K562 (cell line): ENCODE measurements at regions not wholly inside any gene's neighbourhood (a gene's known extent, or its start where the extent isn't known, plus 50 kb on each side); places are given as distances from the start of the nearest gene placed in this dataset.

Experiments used
- ATAC-seq: fragments of 200-7000 bp; cut with Tn5 transposase; 3 replicates; pipeline ENCODE4 v1.9.1; 2020; ENCODE audit warnings: moderate library complexity
- BruUV-seq: library from RNA; stranded (reverse); fragments of 400-500 nt; replicated peaks from 2 replicates; lab custom pipeline; 2021; lab: Mats Ljungman, UMichigan
- CTCF ChIA-PET: fragments of 300-600 bp; formaldehyde crosslinking; extraction: SDS; loops from one replicate; lab custom pipeline; 2021; ENCODE audit warnings: low intra/inter-chr PET ratio; lab: Yijun Ruan, JAX
- POLR2A ChIA-PET: fragments of 300-600, 350-650 bp; sonication (Branson Sonifier 250); formaldehyde crosslinking; extraction: SDS; loops from one replicate; lab custom pipeline; 2021; ENCODE audit warnings: antibody characterized with exemption, inconsistent platforms; lab: Yijun Ruan, JAX
- DNase-seq, 4 experiments: peaks; one replicate each; pipeline versions ENCODE4 v3.0.0 to v3.0.0-alpha.2; 2011 to 2018; ENCODE audit warnings: low spot score in 3 of 4, mixed read lengths in 3 of 4; ENCODE audit errors: extremely low read depth in 1 of 4
- FAIRE-seq: peaks from 2 replicates; lab custom pipeline; 2011; peaks lifted over from hg19 to GRCh38; lab: Jason Lieb, UNC
- H2AFZ ChIP-seq: 2 replicates; pipeline ENCODE4 v1.6.0; 2011; ENCODE audit warnings: low read depth, low read length, control low read depth, inconsistent platforms
- H3K27ac ChIP-seq: fragments of 200-600 bp; 3 replicates; pipeline ENCODE4 v1.8.0; 2011; ENCODE audit warnings: low read depth, mild to moderate bottlenecking, control low read depth, inconsistent platforms, low read length, moderate library complexity, mixed read lengths; ENCODE audit errors: extremely low read depth
- H3K27me3 ChIP-seq, 2 experiments: fragments of 300-600 bp in 1 of 2; 2 replicates in 1 of 2; 3 replicates in 1 of 2; pipeline versions ENCODE4 v1.6.0 to v1.8.0; 2011; ENCODE audit warnings: inconsistent platforms in 2 of 2, low read length in 2 of 2, mild to moderate bottlenecking in 1 of 2, mixed read lengths in 1 of 2, moderate library complexity in 1 of 2; ENCODE audit not compliant: control insufficient read depth in 2 of 2, insufficient read depth in 2 of 2
- H3K36me3 ChIP-seq: fragments of 300-600 bp; 3 replicates; pipeline ENCODE4 v1.8.0; 2011; ENCODE audit warnings: mild to moderate bottlenecking, low read length, inconsistent platforms; ENCODE audit not compliant: control insufficient read depth, insufficient read depth
- H3K4me1 ChIP-seq, 2 experiments: fragments of 200-600 bp in 1 of 2; replicated peaks in 1 of 2; 2 replicates in 1 of 2; 3 replicates in 1 of 2; pipeline versions ENCODE4 v1.5.1 to v1.8.0; 2011; ENCODE audit warnings: inconsistent platforms in 2 of 2, low read length in 2 of 2, mild to moderate bottlenecking in 1 of 2, mixed read lengths in 1 of 2, moderate library complexity in 1 of 2; ENCODE audit not compliant: control insufficient read depth in 2 of 2, insufficient read depth in 2 of 2
- H3K4me2 ChIP-seq: 2 replicates; pipeline ENCODE4 v1.6.1; 2011; ENCODE audit warnings: low read length, control low read depth, inconsistent platforms, mixed read lengths; ENCODE audit not compliant: insufficient read depth
- H3K4me3 ChIP-seq: fragments of 200-600 bp; sonication (generic), shearing (Covaris generic); 2 replicates; pipeline ENCODE4 v1.5.1; 2016; ENCODE audit warnings: control low read depth, inconsistent platforms
- H3K79me2 ChIP-seq: fragments of 200-600 bp; 3 replicates; pipeline ENCODE4 v1.8.0; 2011; ENCODE audit warnings: low read length, inconsistent platforms; ENCODE audit not compliant: control insufficient read depth, insufficient read depth
- H3K9ac ChIP-seq, 2 experiments: 2 replicates each; pipeline versions ENCODE4 v1.6.0 to v1.6.1; 2011; ENCODE audit warnings: low read depth in 2 of 2, low read length in 2 of 2, control low read depth in 1 of 2, inconsistent platforms in 1 of 2, mild to moderate bottlenecking in 1 of 2, mixed read lengths in 1 of 2; ENCODE audit not compliant: insufficient read depth in 1 of 2
- H3K9me1 ChIP-seq: one replicate; pipeline ENCODE4 v1.6.0; 2011; ENCODE audit warnings: inconsistent platforms, mild to moderate bottlenecking, low read length, moderate library complexity; ENCODE audit not compliant: control insufficient read depth, insufficient read depth
- H3K9me3 ChIP-seq: replicated peaks from 2 replicates; pipeline ENCODE4 v1.5.1; 2011; ENCODE audit warnings: low read depth, low read length, inconsistent platforms; ENCODE audit not compliant: control insufficient read depth, insufficient read depth
- H4K20me1 ChIP-seq: replicated peaks from 2 replicates; pipeline ENCODE4 v1.6.1; 2011; ENCODE audit warnings: low read length, inconsistent platforms, mixed read lengths; ENCODE audit not compliant: control insufficient read depth, insufficient read depth
- C11orf30 ChIP-seq: fragments of 450-650 bp; IDR thresholded peaks from 2 replicates; pipeline ENCODE4 v1.6.1; 2016; ENCODE audit warnings: low read depth, mild to moderate bottlenecking
- ETS1 ChIP-seq: conservative IDR thresholded peaks from 2 replicates; pipeline ENCODE4 v1.6.1; 2011; ENCODE audit warnings: low read depth, mild to moderate bottlenecking, low read length; ENCODE audit not compliant: control insufficient read depth
- MAZ ChIP-seq, 2 experiments: fragments of 450-650 bp in 1 of 2; sonication (generic) in 1 of 2; formaldehyde crosslinking; IDR thresholded peaks in 1 of 2; conservative IDR thresholded peaks in 1 of 2; 2 replicates each; pipeline versions ENCODE4 v1.4.0 to v1.5.0; 2020; ENCODE audit warnings: mild to moderate bottlenecking in 1 of 2, missing genetic modification reagents in 1 of 2
- MEF2A ChIP-seq: IDR thresholded peaks from 2 replicates; pipeline ENCODE4 v1.6.1; 2011; ENCODE audit warnings: low read depth, mild to moderate bottlenecking, low read length, moderate library complexity; ENCODE audit not compliant: control insufficient read depth
- MIER1 ChIP-seq: fragments of 450-650 bp; IDR thresholded peaks from 2 replicates; pipeline ENCODE4 v1.6.1; 2016; ENCODE audit warnings: antibody characterized with exemption, mild to moderate bottlenecking, low read depth
- NCOR1 ChIP-seq: fragments of 450-650 bp; IDR thresholded peaks from 2 replicates; pipeline ENCODE4 v1.6.1; 2016; ENCODE audit warnings: mild to moderate bottlenecking, moderate library complexity
- POLR2G ChIP-seq: fragments of 200-400 bp; formaldehyde crosslinking; IDR thresholded peaks from 2 replicates; pipeline ENCODE4 v1.6.1; 2017; ENCODE audit warnings: low read depth, mild to moderate bottlenecking, antibody characterized with exemption, low read length, moderate library complexity
- POU5F1 ChIP-seq: fragments of 150-350 bp; IDR thresholded peaks from 2 replicates; pipeline ENCODE4 v1.6.1; 2014; ENCODE audit warnings: borderline replicate concordance, low read length, low read depth, mild to moderate bottlenecking; ENCODE audit not compliant: partially characterized antibody
- RNF219 ChIP-seq: fragments of 250-450 bp; sonication (Bioruptor Pico); IDR thresholded peaks from 2 replicates; pipeline ENCODE4 v1.5.0; 2022; ENCODE audit warnings: mild to moderate bottlenecking
- TOE1 ChIP-seq, 2 experiments: fragments of 450-650 bp in 1 of 2; sonication (generic) in 1 of 2; formaldehyde crosslinking in 1 of 2; IDR thresholded peaks; 2 replicates each; pipeline versions ENCODE4 v1.7.1 to v1.8.0; 2016 to 2022; ENCODE audit warnings: borderline replicate concordance in 2 of 2, mild to moderate bottlenecking in 2 of 2, antibody characterized with exemption in 1 of 2, inconsistent platforms in 1 of 2, low read depth in 1 of 2, missing genetic modification reagents in 1 of 2, moderate library complexity in 1 of 2
- ZNF282 ChIP-seq: sonication (generic); formaldehyde crosslinking; IDR thresholded peaks from 2 replicates; pipeline ENCODE4 v1.8.1; 2023; ENCODE audit warnings: missing genetic modification reagents
- ZNF316 ChIP-seq: fragments of 450-650 bp; IDR thresholded peaks from 2 replicates; pipeline ENCODE4 v1.6.1; 2016
- ZNF778 ChIP-seq: fragments of 450-650 bp; formaldehyde crosslinking; IDR thresholded peaks from 2 replicates; pipeline ENCODE4 v1.4.0; 2020; ENCODE audit warnings: mild to moderate bottlenecking, moderate library complexity
- WGBS: fragments of 100-300 bp; shearing (Covaris generic); methylation state at CpG from one replicate; pipeline ENCODE4 v1.1.6; 2016; ENCODE audit warnings: low coverage, mixed read lengths; ENCODE audit not compliant: insufficient coverage; ENCODE audit errors: missing lambda C conversion rate; 5-methylcytosine and 5-hydroxymethylcytosine counted together
- in situ Hi-C: fragments of 300-500 bp; cut with MboI; formaldehyde crosslinking; loops from 4 replicates; pipeline ENCODE4 v1.15.0; 2018; ENCODE audit warnings: inconsistent platforms, mixed read lengths
- intact Hi-C: fragments of 100-400 bp; cut with micrococcal nuclease; formaldehyde crosslinking; loops from 2 replicates; pipeline ENCODE4 v1.14.2; 2022

- Histone ChIP-seq H4K20me1 (no peaks in the 10 kb centered on the region), H3K4me3 (no peak overlapping the region), H3K27ac (no peak overlapping the region), H3K9ac (no peak overlapping the region), H3K4me1 (no peaks in the 10 kb centered on the region), H2AFZ (no peak overlapping the region), H3K36me3 (no peaks in the 10 kb centered on the region), H3K4me2 (no peak overlapping the region), H3K9me3 (no peaks in the 10 kb centered on the region), H3K79me2 (no peaks in the 10 kb centered on the region), H3K9me1 (no peaks in the 10 kb centered on the region), H3K27me3 (no peaks in the 10 kb centered on the region)
- in situ Hi-C loops, result no loop called here
- no peak for TF ChIP-seq POLR2G
- TF ChIP-seq ETS1, result no peak
- no peak for TF ChIP-seq ZNF282 (CRISPR knock-in tag)
- no peak for TF ChIP-seq MEF2A
- peak; percentile 35 for TF ChIP-seq C11orf30
- TF ChIP-seq ZNF316, result peak; percentile 33; the same call in 1 of the 2 replicates
- no peak for TF ChIP-seq POU5F1
- TF ChIP-seq NCOR1, result no peak
- no peak for TF ChIP-seq MAZ (CRISPR knock-in tag; conservative IDR thresholded peaks at IDR 0.05 in 1 of 2, IDR thresholded peaks at IDR 0.05 in 1 of 2)
- TF ChIP-seq MIER1, result no peak
- TF ChIP-seq ZNF778 (CRISPR knock-in tag), result no peak
- TF ChIP-seq TOE1 (IDR thresholded peaks at IDR 0.05; ENCODE audit: borderline replicate concordance), result no peak
- TF ChIP-seq TOE1 (CRISPR knock-in tag; IDR thresholded peaks at IDR 0.05; ENCODE audit: borderline replicate concordance, low read depth), result no peak
- TF ChIP-seq RNF219 (CRISPR knock-in tag), result no peak
- FAIRE-seq, result no peak
- POLR2A ChIA-PET, result no interaction called here
- BruUV-seq, result no TSS peak
- no peak for DNase-seq
- 12% methylated on average over 2 of the region's 2 CpGs for WGBS
- intact Hi-C loops, result no loop called here
- no peak for ATAC-seq
- CTCF ChIA-PET, result no interaction called here
Observed at GRCh38 chr2:142781146-142781545, 96.3 kb upstream of the KYNU start.
